ENCODE measurements at regions not wholly inside any gene's neighbourhood (a gene's known extent, or its start where the extent isn't known, plus 50 kb on each side); places are given as distances from the start of the nearest gene placed in this dataset.

- peak; percentile 67 for ATAC-seq
- Histone ChIP-seq H4K20me1 (replicated peaks; ENCODE audit: control insufficient read depth, insufficient read depth, low read length) (no peaks in the 10 kb centered on the region), H2AFZ (ENCODE audit: low read depth, low read length) (peak overlapping the region; percentile 55; the same call in 1 of the 2 replicates), H3K27ac (ENCODE audit: extremely low read depth, low read depth, low read length) (no peak overlapping the region), H3K9me3 (replicated peaks; ENCODE audit: control insufficient read depth, insufficient read depth, low read depth, low read length) (no peaks in the 10 kb centered on the region), H3K79me2 (ENCODE audit: control insufficient read depth, insufficient read depth, low read length) (no peaks in the 10 kb centered on the region), H3K4me2 (ENCODE audit: insufficient read depth, low read length) (no peak overlapping the region), H3K36me3 (ENCODE audit: control insufficient read depth, insufficient read depth, low read length) (no peaks in the 10 kb centered on the region), H3K4me1 (replicated peaks in 1 of 2; ENCODE audit: control insufficient read depth in 2 of 2, insufficient read depth in 2 of 2, low read length in 2 of 2) (no peaks in the 10 kb centered on the region), H3K9me1 (ENCODE audit: control insufficient read depth, insufficient read depth, low read length) (no peaks in the 10 kb centered on the region), H3K9ac (ENCODE audit: insufficient read depth in 1 of 2, low read depth in 2 of 2, low read length in 2 of 2) (no peak overlapping the region), H3K27me3 (ENCODE audit: control insufficient read depth in 2 of 2, insufficient read depth in 2 of 2, low read length in 2 of 2) (no peaks in the 10 kb centered on the region), H3K4me3 (no peak overlapping the region)
- CTCF ChIA-PET (ENCODE audit: low intra/inter-chr PET ratio) = no interaction called here
- intact Hi-C loops (cut with micrococcal nuclease) (no loop called here), in situ Hi-C loops (cut with MboI) (no loop called here)
- POLR2A ChIA-PET = no interaction called here
- 25% methylated on average over 10 of the region's 10 CpGs for WGBS (ENCODE audit: insufficient coverage, low coverage, missing lambda C conversion rate)
- no peak for TF ChIP-seq MXD1 (CRISPR knock-in tag; IDR thresholded peaks at IDR 0.05; ENCODE audit: borderline replicate concordance, poor library complexity, severe bottlenecking)
- peak; percentile 79; the same call in 1 of the 2 replicates for TF ChIP-seq HMBOX1 (IDR thresholded peaks at IDR 0.05)
- peak; percentile 74 for TF ChIP-seq NFE2 (IDR thresholded peaks at IDR 0.05; ENCODE audit: low read depth)
- DNase-seq (ENCODE audit: extremely low read depth in 1 of 4, low spot score in 3 of 4) = peak in 3 of 4 experiments; percentile 4 to 36 (median 15)
- BruUV-seq (replicated peaks) = no TSS peak
- peak; percentile 46 for FAIRE-seq
Measured at GRCh38 chr17:15023589-15024336, 241.4 kb downstream of the PMP22 start.

- Histone ChIP-seq H4K20me1 (replicated peaks; ENCODE audit: control insufficient read depth, insufficient read depth, low read length) (no peaks in the 10 kb centered on the region), H3K9ac (ENCODE audit: insufficient read depth in 1 of 2, low read depth in 2 of 2, low read length in 2 of 2) (no peak overlapping the region), H3K9me1 (ENCODE audit: control insufficient read depth, insufficient read depth, low read length) (no peaks in the 10 kb centered on the region), H3K36me3 (ENCODE audit: control insufficient read depth, insufficient read depth, low read length) (no peaks in the 10 kb centered on the region), H3K4me1 (replicated peaks in 1 of 2; ENCODE audit: control insufficient read depth in 2 of 2, insufficient read depth in 2 of 2, low read length in 2 of 2) (no peaks in the 10 kb centered on the region), H3K4me2 (ENCODE audit: insufficient read depth, low read length) (no peak overlapping the region), H3K27ac (ENCODE audit: extremely low read depth, low read depth, low read length) (no peak overlapping the region), H3K79me2 (ENCODE audit: control insufficient read depth, insufficient read depth, low read length) (no peaks in the 10 kb centered on the region), H3K27me3 (ENCODE audit: control insufficient read depth in 2 of 2, insufficient read depth in 2 of 2, low read length in 2 of 2) (no peaks in the 10 kb centered on the region), H3K4me3 (no peak overlapping the region), H3K9me3 (replicated peaks; ENCODE audit: control insufficient read depth, insufficient read depth, low read depth, low read length) (no peaks in the 10 kb centered on the region), H2AFZ (ENCODE audit: low read depth, low read length) (no peak overlapping the region)
- no peak for ATAC-seq
- ChIA-PET POLR2A (no interaction called here), CTCF (ENCODE audit: low intra/inter-chr PET ratio) (no interaction called here)
- intact Hi-C loops (cut with micrococcal nuclease) (no loop called here), in situ Hi-C loops (cut with MboI) (no loop called here)
- WGBS (ENCODE audit: insufficient coverage, low coverage, missing lambda C conversion rate) = 6% methylated on average over 3 of the region's 3 CpGs
- no peak for FAIRE-seq
- no peak for DNase-seq (ENCODE audit: extremely low read depth in 1 of 4, low spot score in 3 of 4)
- no TSS peak for BruUV-seq (replicated peaks)
- TF ChIP-seq ZNF584 (CRISPR knock-in tag; IDR thresholded peaks at IDR 0.05; ENCODE audit: low read depth) (no peak), NRF1 (conservative IDR thresholded peaks at IDR 0.05 in 1 of 2, IDR thresholded peaks at IDR 0.05 in 1 of 2) (no peak), KAT7 (CRISPR knock-in tag; IDR thresholded peaks at IDR 0.05; ENCODE audit: borderline replicate concordance) (no peak), ZNF212 (CRISPR knock-in tag; IDR thresholded peaks at IDR 0.05) (no peak), MYC (IDR thresholded peaks at IDR 0.05; ENCODE audit: low read depth, low read length) (no peak), MYC (CRISPR knock-in tag; IDR thresholded peaks at IDR 0.05; ENCODE audit: borderline replicate concordance, low read depth) (no peak), SMC3 (conservative IDR thresholded peaks at IDR 0.05; ENCODE audit: insufficient read depth, low read depth, low read length) (no peak), IRF1 (CRISPR knock-in tag; IDR thresholded peaks at IDR 0.05; ENCODE audit: borderline replicate concordance) (no peak), EWSR1 (IDR thresholded peaks at IDR 0.05; ENCODE audit: borderline replicate concordance, low read depth, partially characterized antibody) (no peak), GTF2A2 (tag; IDR thresholded peaks at IDR 0.05) (no peak), PURB (CRISPR knock-in tag; IDR thresholded peaks at IDR 0.05; ENCODE audit: low read depth) (no peak)
Measured at GRCh38 chr17:15019158-15019557, 246.0 kb downstream of the PMP22 start.
